Mesothelial cell of epicardium (in vitro differentiated cells): ENCODE measurements at regions not wholly inside any gene's neighbourhood (a gene's known extent, or its start where the extent isn't known, plus 50 kb on each side); places are given as distances from the start of the nearest gene placed in this dataset.

Experiments
- DNase-seq, 2 experiments: peaks; one replicate each; pipeline ENCODE4 v3.0.0; 2021; ENCODE audit warnings: low spot score in 2 of 2; ENCODE audit not compliant: unreplicated experiment in 2 of 2
- H3K27ac Mint-ChIP-seq: 2 replicates; pipeline ENCODE4 v1.8.0; 2021; ENCODE audit warnings: mixed read lengths
- H3K27me3 Mint-ChIP-seq: 2 replicates; pipeline ENCODE4 v1.8.0; 2021; ENCODE audit warnings: low read depth, mixed read lengths
- H3K36me3 Mint-ChIP-seq: 2 replicates; pipeline ENCODE4 v1.8.0; 2021; ENCODE audit warnings: mixed read lengths
- H3K4me1 Mint-ChIP-seq: 2 replicates; pipeline ENCODE4 v1.8.0; 2021; ENCODE audit warnings: mixed read lengths
- H3K4me3 Mint-ChIP-seq: 2 replicates; pipeline ENCODE4 v1.8.0; 2021; ENCODE audit warnings: mild to moderate bottlenecking, moderate library complexity, mixed read lengths
- H3K9me3 Mint-ChIP-seq: 2 replicates; pipeline ENCODE4 v1.8.0; 2021; ENCODE audit warnings: mixed read lengths
- CTCF ChIP-seq: fragments of 200-600 bp; sonication (generic); IDR thresholded peaks from one replicate; pipeline ENCODE4 v1.5.0; 2021; ENCODE audit warnings: antibody characterized with exemption; ENCODE audit not compliant: unreplicated experiment

- no peak for TF ChIP-seq CTCF
- Mint-ChIP-seq H3K27ac (no peak overlapping the region), H3K9me3 (no peaks in the 10 kb centered on the region), H3K4me1 (peaks cover 5% of the 10 kb centered on the region), H3K36me3 (no peaks in the 10 kb centered on the region), H3K4me3 (no peak overlapping the region), H3K27me3 (no peaks in the 10 kb centered on the region)
- no peak for DNase-seq
Measured at GRCh38 chr2:34308140-34308539, 709.0 kb upstream of the FAM98A start.

- Mint-ChIP-seq H3K9me3 (no peaks in the 10 kb centered on the region), H3K4me1 (peaks cover 5% of the 10 kb centered on the region), H3K4me3 (no peak overlapping the region), H3K36me3 (no peaks in the 10 kb centered on the region), H3K27me3 (no peaks in the 10 kb centered on the region), H3K27ac (no peak overlapping the region)
- no peak for TF ChIP-seq CTCF
- no peak for DNase-seq
Measured at GRCh38 chr2:34307636-34308035, 708.5 kb upstream of the FAM98A start.

GRCh38 chr2:34306745-34307144, 707.6 kb upstream of the FAM98A start:
- TF ChIP-seq CTCF, result no peak
- H3K4me1 Mint-ChIP-seq, result peaks cover 5% of the 10 kb centered on the region
- H3K4me3 Mint-ChIP-seq, result no peak overlapping the region
- H3K9me3 Mint-ChIP-seq, result no peaks in the 10 kb centered on the region
- no peaks in the 10 kb centered on the region for H3K27me3 Mint-ChIP-seq
- no peak overlapping the region for H3K27ac Mint-ChIP-seq
- DNase-seq, result no peak
- no peaks in the 10 kb centered on the region for H3K36me3 Mint-ChIP-seq

GRCh38 chr2:34305587-34305986, 706.5 kb upstream of the FAM98A start:
- Mint-ChIP-seq H3K36me3 (no peaks in the 10 kb centered on the region), H3K9me3 (no peaks in the 10 kb centered on the region), H3K4me3 (no peak overlapping the region), H3K4me1 (peaks cover 5% of the 10 kb centered on the region), H3K27me3 (no peaks in the 10 kb centered on the region), H3K27ac (no peak overlapping the region)
- no peak for DNase-seq
- no peak for TF ChIP-seq CTCF

GRCh38 chr2:34294961-34295360, 695.9 kb upstream of the FAM98A start:
- TF ChIP-seq CTCF, result no peak
- no peaks in the 10 kb centered on the region for H3K36me3 Mint-ChIP-seq
- no peak overlapping the region for H3K4me3 Mint-ChIP-seq
- DNase-seq, result no peak
- no peaks in the 10 kb centered on the region for H3K27me3 Mint-ChIP-seq
- H3K4me1 Mint-ChIP-seq, result no peaks in the 10 kb centered on the region
- H3K27ac Mint-ChIP-seq, result no peak overlapping the region
- H3K9me3 Mint-ChIP-seq, result peaks cover 3% of the 10 kb centered on the region

- Mint-ChIP-seq H3K4me3 (no peak overlapping the region), H3K36me3 (no peaks in the 10 kb centered on the region), H3K9me3 (no peaks in the 10 kb centered on the region), H3K27ac (no peak overlapping the region), H3K4me1 (no peaks in the 10 kb centered on the region), H3K27me3 (no peaks in the 10 kb centered on the region)
- no peak for DNase-seq
- no peak for TF ChIP-seq CTCF
Measured at GRCh38 chr2:34291076-34291475, 692.0 kb upstream of the FAM98A start.
